PC-3 (cell line): ENCODE measurements at regions not wholly inside any gene's neighbourhood (a gene's known extent, or its start where the extent isn't known, plus 50 kb on each side); places are given as distances from the start of the nearest gene placed in this dataset.

Experiments
- ATAC-seq: fragments of 200-7000 bp; cut with Tn5 transposase; 2 replicates; pipeline ENCODE4 v1.9.1; 2020; ENCODE audit warnings: mild to moderate bottlenecking, moderate library complexity
- BruUV-seq: library from RNA; stranded (reverse); fragments of 400-500 nt; replicated peaks from 2 replicates; lab custom pipeline; 2021; lab: Mats Ljungman, UMichigan
- CTCF ChIA-PET: fragments of 300-600 bp; sonication (Branson Sonifier 250); formaldehyde crosslinking; loops from one replicate; lab custom pipeline; 2022; ENCODE audit warnings: antibody characterized with exemption; lab: Charles Lee
- POLR2A ChIA-PET: fragments of 300-600 bp; sonication (Branson Sonifier 250); formaldehyde crosslinking; loops from one replicate; lab custom pipeline; 2022; ENCODE audit warnings: antibody characterized with exemption; ENCODE audit not compliant: unreplicated experiment; lab: Charles Lee
- DNase-seq: peaks from one replicate; pipeline ENCODE4 v3.0.0-alpha.2; 2015
- H2AFZ ChIP-seq: fragments of 300-600 bp; sonication (generic); 2 replicates; pipeline ENCODE4 v1.6.0; 2016; ENCODE audit warnings: antibody characterized with exemption, low read length
- H3F3A ChIP-seq: fragments of 300-600 bp; sonication (generic); one replicate; pipeline ENCODE4 v1.6.0; 2017; ENCODE audit warnings: antibody characterized with exemption, low read length, control low read depth, mild to moderate bottlenecking; ENCODE audit not compliant: unreplicated experiment
- H3K27ac ChIP-seq: fragments of 300-600 bp; sonication (generic); 2 replicates; pipeline ENCODE4 v1.5.1; 2016; ENCODE audit warnings: mild to moderate bottlenecking, low read length
- H3K27me3 ChIP-seq: fragments of 300-600 bp; sonication (generic); 2 replicates; pipeline ENCODE4 v1.6.1; 2016; ENCODE audit warnings: low read length, mixed read lengths
- H3K36me3 ChIP-seq: fragments of 300-600 bp; sonication (generic); 2 replicates; pipeline ENCODE4 v1.6.1; 2016; ENCODE audit warnings: low read depth, mixed run types, low read length, mixed read lengths
- H3K4me1 ChIP-seq: fragments of 300-600 bp; sonication (generic); 2 replicates; pipeline ENCODE4 v1.5.1; 2016; ENCODE audit warnings: low read length; ENCODE audit not compliant: insufficient read depth
- H3K4me2 ChIP-seq: fragments of 300-600 bp; sonication (generic); 2 replicates; pipeline ENCODE4 v1.6.0; 2016; ENCODE audit warnings: low read length
- H3K4me3 ChIP-seq: fragments of 300-600 bp; sonication (generic); 2 replicates; pipeline ENCODE4 v1.5.1; 2016; ENCODE audit warnings: mild to moderate bottlenecking, low read length, mixed read lengths
- H3K79me2 ChIP-seq: fragments of 300-600 bp; sonication (generic); 2 replicates; pipeline ENCODE4 v1.6.1; 2017; ENCODE audit warnings: low read length, mixed read lengths
- H3K9ac ChIP-seq: fragments of 300-600 bp; sonication (generic); 2 replicates; pipeline ENCODE4 v1.6.0; 2016; ENCODE audit warnings: mild to moderate bottlenecking, low read length
- H3K9me2 ChIP-seq: fragments of 300-600 bp; sonication (generic); replicated peaks from 2 replicates; pipeline ENCODE4 v1.6.1; 2016; ENCODE audit warnings: mixed run types, low read length, mixed read lengths
- H3K9me3 ChIP-seq: fragments of 300-600 bp; sonication (generic); 2 replicates; pipeline ENCODE4 v1.6.1; 2016; ENCODE audit warnings: low read length, mixed read lengths
- H4K20me1 ChIP-seq: fragments of 300-600 bp; sonication (generic); 2 replicates; pipeline ENCODE4 v1.6.1; 2016; ENCODE audit warnings: low read length, mixed read lengths
- EZH2 ChIP-seq: fragments of 300-600 bp; sonication (generic); IDR thresholded peaks from one replicate; pipeline ENCODE4 v1.6.1; 2017; ENCODE audit warnings: antibody characterized with exemption, mild to moderate bottlenecking, low read length; ENCODE audit not compliant: unreplicated experiment
- EZH2phosphoT487 ChIP-seq: fragments of 300-600 bp; sonication (generic); IDR thresholded peaks from 2 replicates; pipeline ENCODE4 v1.6.1; 2018; ENCODE audit warnings: mild to moderate bottlenecking, antibody characterized with exemption, low read length, borderline replicate concordance
- intact Hi-C: fragments of 100-400 bp; cut with micrococcal nuclease; formaldehyde crosslinking; loops from 2 replicates; pipeline ENCODE4 v1.9.0; 2023
- TF ChIP-seq, protein P1 (sequence below): fragments of 300-600 bp; sonication (generic); conservative IDR thresholded peaks from 2 replicates; pipeline ENCODE4 v1.5.1; 2017; ENCODE audit warnings: antibody characterized with exemption, low read depth, mild to moderate bottlenecking, low read length

DNA sequence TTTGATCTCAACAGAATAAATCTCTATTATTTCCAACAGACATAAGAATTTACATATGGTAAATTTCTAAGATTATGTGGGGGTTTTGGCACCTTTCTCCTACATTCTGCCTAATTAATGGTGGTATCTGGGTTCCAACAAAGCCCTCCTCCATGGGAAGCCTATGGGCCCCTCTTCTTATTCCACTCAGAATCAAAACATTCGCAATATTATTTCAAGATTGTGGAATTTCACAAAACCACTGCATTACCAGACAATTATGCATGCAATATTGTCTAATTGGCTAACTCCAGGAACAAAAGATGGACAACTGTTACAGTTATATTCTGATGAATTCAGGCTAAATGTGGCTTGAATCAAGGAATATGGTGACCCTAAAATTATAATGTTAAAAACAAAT lies 434.0 kb downstream of the NFIB start:
- Histone ChIP-seq H3F3A (no peaks in the 10 kb centered on the region), H3K9ac (no peak overlapping the region), H3K4me2 (no peak overlapping the region), H3K9me3 (no peaks in the 10 kb centered on the region), H4K20me1 (no peaks in the 10 kb centered on the region), H3K27me3 (no peaks in the 10 kb centered on the region), H3K27ac (no peak overlapping the region), H3K9me2 (no peaks in the 10 kb centered on the region), H3K4me3 (no peak overlapping the region), H3K79me2 (no peaks in the 10 kb centered on the region), H3K36me3 (no peaks in the 10 kb centered on the region), H3K4me1 (no peaks in the 10 kb centered on the region), H2AFZ (no peak overlapping the region)
- intact Hi-C loops, result no loop called here
- TF ChIP-seq EZH2 (no peak), EZH2phosphoT487 (no peak)
- TF ChIP-seq, protein P1, sequence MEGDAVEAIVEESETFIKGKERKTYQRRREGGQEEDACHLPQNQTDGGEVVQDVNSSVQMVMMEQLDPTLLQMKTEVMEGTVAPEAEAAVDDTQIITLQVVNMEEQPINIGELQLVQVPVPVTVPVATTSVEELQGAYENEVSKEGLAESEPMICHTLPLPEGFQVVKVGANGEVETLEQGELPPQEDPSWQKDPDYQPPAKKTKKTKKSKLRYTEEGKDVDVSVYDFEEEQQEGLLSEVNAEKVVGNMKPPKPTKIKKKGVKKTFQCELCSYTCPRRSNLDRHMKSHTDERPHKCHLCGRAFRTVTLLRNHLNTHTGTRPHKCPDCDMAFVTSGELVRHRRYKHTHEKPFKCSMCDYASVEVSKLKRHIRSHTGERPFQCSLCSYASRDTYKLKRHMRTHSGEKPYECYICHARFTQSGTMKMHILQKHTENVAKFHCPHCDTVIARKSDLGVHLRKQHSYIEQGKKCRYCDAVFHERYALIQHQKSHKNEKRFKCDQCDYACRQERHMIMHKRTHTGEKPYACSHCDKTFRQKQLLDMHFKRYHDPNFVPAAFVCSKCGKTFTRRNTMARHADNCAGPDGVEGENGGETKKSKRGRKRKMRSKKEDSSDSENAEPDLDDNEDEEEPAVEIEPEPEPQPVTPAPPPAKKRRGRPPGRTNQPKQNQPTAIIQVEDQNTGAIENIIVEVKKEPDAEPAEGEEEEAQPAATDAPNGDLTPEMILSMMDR, result no peak
- CTCF ChIA-PET, result no interaction called here
- BruUV-seq, result no TSS peak
- POLR2A ChIA-PET, result no interaction called here
- DNase-seq (no peak), ATAC-seq (no peak)

DNA sequence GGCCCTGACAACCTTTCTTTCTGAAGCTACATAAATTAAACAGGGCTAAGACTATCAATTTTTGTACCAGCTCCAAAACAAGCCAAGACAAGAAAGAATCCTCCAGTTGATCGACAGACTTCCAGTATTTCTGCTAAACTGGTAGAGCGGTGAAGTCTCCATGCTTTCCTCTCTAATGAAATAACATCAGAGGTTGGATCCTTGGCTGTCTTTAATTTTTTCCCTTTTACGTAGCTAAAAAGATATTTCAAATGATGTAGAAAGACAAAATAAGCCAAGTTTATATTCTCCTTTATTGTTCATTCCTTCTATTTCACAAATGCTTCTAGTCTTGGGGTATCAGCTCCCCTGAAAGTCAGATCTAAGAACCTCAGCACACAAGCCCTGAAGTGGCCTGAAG lies 434.9 kb downstream of the NFIB start:
- Histone ChIP-seq H3K9me3 (no peaks in the 10 kb centered on the region), H3K4me2 (no peak overlapping the region), H3K4me3 (no peak overlapping the region), H3F3A (no peaks in the 10 kb centered on the region), H2AFZ (no peak overlapping the region), H3K27ac (no peak overlapping the region), H3K9ac (no peak overlapping the region), H3K4me1 (no peaks in the 10 kb centered on the region), H3K79me2 (no peaks in the 10 kb centered on the region), H3K27me3 (no peaks in the 10 kb centered on the region), H3K36me3 (no peaks in the 10 kb centered on the region), H3K9me2 (no peaks in the 10 kb centered on the region), H4K20me1 (no peaks in the 10 kb centered on the region)
- BruUV-seq, result no TSS peak
- intact Hi-C loops, result no loop called here
- CTCF ChIA-PET, result no interaction called here
- TF ChIP-seq, protein P1, result no peak
- TF ChIP-seq EZH2phosphoT487 (no peak), EZH2 (no peak)
- ATAC-seq (no peak), DNase-seq (no peak)
- POLR2A ChIA-PET, result no interaction called here

DNA sequence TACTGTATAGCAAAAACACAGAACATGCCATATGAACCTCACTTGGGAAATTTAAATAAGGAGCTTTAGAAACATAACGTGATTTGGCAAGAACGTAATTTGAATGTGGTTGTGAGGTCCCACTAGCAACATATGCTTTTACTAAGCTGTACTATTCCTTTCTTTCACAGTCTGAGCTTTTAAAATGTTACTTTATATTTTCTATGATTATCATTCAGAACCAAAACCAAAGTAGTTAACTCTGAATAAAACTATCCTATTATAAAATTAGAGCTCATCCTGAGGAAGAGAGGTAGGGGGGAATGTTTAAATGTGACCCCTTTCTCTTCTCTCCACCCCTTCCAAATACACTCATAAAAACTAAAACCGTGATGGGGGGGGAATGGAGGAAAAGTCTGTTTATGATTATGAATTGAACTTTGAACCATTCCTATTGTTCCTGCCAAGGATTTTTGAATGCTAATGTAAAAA lies 435.7 kb downstream of the NFIB start:
- CTCF ChIA-PET, result no interaction called here
- POLR2A ChIA-PET, result no interaction called here
- ATAC-seq, result no peak

More for the DNA sequence above, 435.7 kb downstream of the NFIB start:
- H2AFZ ChIP-seq, result no peak overlapping the region
- peaks cover 5% of the 10 kb centered on the region; the same call in 1 of the 2 replicates for H3K4me1 ChIP-seq
- intact Hi-C loops, result no loop called here
- H3K9me2 ChIP-seq, result no peaks in the 10 kb centered on the region
- no peak for DNase-seq
- TF ChIP-seq, protein P1, result no peak
- TF ChIP-seq EZH2 (no peak), EZH2phosphoT487 (no peak)
- no peaks in the 10 kb centered on the region for H3K36me3 ChIP-seq
- no peak overlapping the region for H3K4me3 ChIP-seq
- no peak overlapping the region for H3K4me2 ChIP-seq
- no peak overlapping the region for H3K27ac ChIP-seq
- no peaks in the 10 kb centered on the region for H3K27me3 ChIP-seq
- H3K9me3 ChIP-seq, result no peaks in the 10 kb centered on the region
- H3K79me2 ChIP-seq, result no peaks in the 10 kb centered on the region
- no TSS peak for BruUV-seq
- H3K9ac ChIP-seq, result no peak overlapping the region
- no peaks in the 10 kb centered on the region for H4K20me1 ChIP-seq
- H3F3A ChIP-seq, result no peaks in the 10 kb centered on the region
